Stomach (tissue), 8 donors: ENCODE measurements at regions not wholly inside any gene's neighbourhood (a gene's known extent, or its start where the extent isn't known, plus 50 kb on each side); places are given as distances from the start of the nearest gene placed in this dataset.
A peak's percentile ranks its signal among the peaks of the same experiment; 100 is the strongest.

Experiments used
- DNase-seq, 2 donors: peaks; one replicate each; pipeline versions ENCODE4 v3.0.0 to v3.0.0-alpha.2; 2013 to 2019
- H3K27ac ChIP-seq, 5 donors: fragments of 200-600 bp in 4 of 5; sonication (generic) in 4 of 5; one replicate each; pipeline ENCODE4 v1.5.1; 2013 to 2019; ENCODE audit warnings: mild to moderate bottlenecking in 1 of 5, moderate library complexity in 1 of 5
- H3K27me3 ChIP-seq, 3 donors: fragments of 200-600 bp; sonication (generic); one replicate each; pipeline ENCODE4 v1.5.1; 2017 to 2019; ENCODE audit warnings: mixed run types in 1 of 3
- H3K36me3 ChIP-seq, 4 donors: fragments of 200-600 bp; sonication (generic); 1 replicate in 3 of 4; 2 replicates in 1 of 4; pipeline ENCODE4 v1.5.1; 2016 to 2019
- H3K4me1 ChIP-seq, 4 donors: fragments of 200-600 bp; sonication (generic); one replicate each; pipeline ENCODE4 v1.5.1; 2016 to 2019
- H3K4me3 ChIP-seq, 4 donors: fragments of 200-600 bp; sonication (generic) in 3 of 4; one replicate each; pipeline ENCODE4 v1.5.1; 2016 to 2019; ENCODE audit warnings: mild to moderate bottlenecking in 1 of 4
- H3K9me3 ChIP-seq, 4 donors: fragments of 200-600 bp; sonication (generic); one replicate each; pipeline ENCODE4 v1.5.1; 2016 to 2019
- CTCF ChIP-seq, 7 experiments: fragments of 450-650 bp in 4 of 7; fragments of 200-600 bp in 3 of 7; sonication (generic) in 3 of 7; IDR thresholded peaks; one replicate each; pipeline ENCODE4 v1.5.1; 2016 to 2019; ENCODE audit warnings: antibody characterized with exemption in 7 of 7, control low read depth in 2 of 7, mild to moderate bottlenecking in 1 of 7
- EP300 ChIP-seq: sonication (generic); formaldehyde crosslinking; IDR thresholded peaks from one replicate; pipeline ENCODE4 v1.6.1; 2017; ENCODE audit warnings: antibody characterized with exemption
- POLR2A ChIP-seq, 4 donors: fragments of 450-650 bp; IDR thresholded peaks; one replicate each; pipeline ENCODE4 v1.6.1; 2016; ENCODE audit warnings: antibody characterized with exemption in 4 of 4, control low read depth in 2 of 4, mild to moderate bottlenecking in 1 of 4, moderate library complexity in 1 of 4
- POLR2AphosphoS5 ChIP-seq, 3 donors: sonication (generic); formaldehyde crosslinking; IDR thresholded peaks; one replicate each; pipeline ENCODE4 v1.6.1; 2016; ENCODE audit warnings: antibody characterized with exemption in 3 of 3
- WGBS, 5 donors: extraction: QIAGEN DNeasy Blood & Tissue Kit in 3 of 5; methylation state at CpG; one replicate each; pipeline versions ENCODE4 v1.1.5 to v1.1.7; 2013 to 2018; 5-methylcytosine and 5-hydroxymethylcytosine counted together
- intact Hi-C: fragments of 100-400 bp; cut with DNase I; formaldehyde crosslinking; loops from one replicate; pipeline ENCODE4 v1.15.1; 2023; ENCODE audit warnings: low total_unique reads
- donor health status: healthy with polysubstance abuse.
- donor health status: Bipolar disorder and iron deficiency.
- donor health status: healthy.

- H3K4me3 ChIP-seq = no peak overlapping the region
- DNase-seq = no peak
- no peaks in the 10 kb centered on the region for H3K27me3 ChIP-seq
- WGBS, 5 donors = 88 to 96% (median 94%) methylated on average over 7 of the region's 7 CpGs
- no peak overlapping the region for H3K27ac ChIP-seq
- no peak for TF ChIP-seq EP300
- TF ChIP-seq CTCF (IDR thresholded peaks at IDR 0.05) = no peak
- no peak for TF ChIP-seq POLR2A (IDR thresholded peaks at IDR 0.05)
- no peak for TF ChIP-seq POLR2AphosphoS5 (IDR thresholded peaks at IDR 0.05)
- intact Hi-C loops = no loop called here
- H3K4me1 ChIP-seq = no peaks in the 10 kb centered on the region
- no peaks in the 10 kb centered on the region for H3K9me3 ChIP-seq
- H3K36me3 ChIP-seq = no peaks in the 10 kb centered on the region
These were observed 215.3 kb upstream of the RARB start for GRCh38 chr3:25212736-25213135.

GRCh38 chr3:25214034-25214433 lies 214.0 kb upstream of the RARB start:
- intact Hi-C loops = no loop called here
- Histone ChIP-seq H3K27me3 (no peaks in the 10 kb centered on the region), H3K9me3 (no peaks in the 10 kb centered on the region), H3K36me3 (no peaks in the 10 kb centered on the region), H3K4me3 (no peak overlapping the region), H3K4me1 (no peaks in the 10 kb centered on the region), H3K27ac (no peak overlapping the region)
- DNase-seq = peak in 1 of 2 donors; percentile 30
- WGBS, 5 donors = 55 to 74% (median 64%) methylated on average over 2 of the region's 2 CpGs
- TF ChIP-seq EP300 (no peak), CTCF (IDR thresholded peaks at IDR 0.05) (no peak), POLR2AphosphoS5 (IDR thresholded peaks at IDR 0.05) (no peak), POLR2A (IDR thresholded peaks at IDR 0.05) (no peak)

- Histone ChIP-seq H3K4me1 (no peaks in the 10 kb centered on the region), H3K27ac (no peak overlapping the region), H3K27me3 (no peaks in the 10 kb centered on the region), H3K36me3 (no peaks in the 10 kb centered on the region), H3K9me3 (no peaks in the 10 kb centered on the region), H3K4me3 (no peak overlapping the region)
- no peak for DNase-seq
- no peak for TF ChIP-seq EP300
- TF ChIP-seq CTCF (IDR thresholded peaks at IDR 0.05) = no peak
- no peak for TF ChIP-seq POLR2AphosphoS5 (IDR thresholded peaks at IDR 0.05)
- TF ChIP-seq POLR2A (IDR thresholded peaks at IDR 0.05) = no peak
- intact Hi-C loops = no loop called here
These were observed 209.7 kb upstream of the RARB start for GRCh38 chr3:25218362-25218761.

- H3K4me3 ChIP-seq = no peak overlapping the region
- H3K36me3 ChIP-seq = no peaks in the 10 kb centered on the region
- no peak for DNase-seq
- H3K9me3 ChIP-seq = no peaks in the 10 kb centered on the region
- H3K27ac ChIP-seq = no peak overlapping the region
- intact Hi-C loops = no loop called here
- no peak for TF ChIP-seq POLR2A (IDR thresholded peaks at IDR 0.05)
- TF ChIP-seq EP300 = no peak
- TF ChIP-seq POLR2AphosphoS5 (IDR thresholded peaks at IDR 0.05) = no peak
- WGBS, 5 donors = 60 to 83% (median 67%) methylated on average over 1 of the region's 1 CpG
- H3K27me3 ChIP-seq = no peaks in the 10 kb centered on the region
- no peaks in the 10 kb centered on the region for H3K4me1 ChIP-seq
These were observed 201.3 kb upstream of the RARB start for GRCh38 chr3:25226747-25227146.

GRCh38 chr3:25229586-25229985 lies 198.5 kb upstream of the RARB start:
- no peaks in the 10 kb centered on the region for H3K27me3 ChIP-seq
- intact Hi-C loops = no loop called here
- 40 to 51% (median 43%) methylated on average over 2 of the region's 2 CpGs for WGBS, 5 donors
- H3K27ac ChIP-seq = no peak overlapping the region
- DNase-seq = peak in 1 of 2 donors; percentile 8
- no peak overlapping the region for H3K4me3 ChIP-seq
- H3K4me1 ChIP-seq = no peaks in the 10 kb centered on the region
- TF ChIP-seq POLR2AphosphoS5 (IDR thresholded peaks at IDR 0.05) (no peak), EP300 (no peak), CTCF (IDR thresholded peaks at IDR 0.05) (no peak), POLR2A (IDR thresholded peaks at IDR 0.05) (no peak)
- H3K9me3 ChIP-seq = no peaks in the 10 kb centered on the region
- no peaks in the 10 kb centered on the region for H3K36me3 ChIP-seq
